Naive thymus-derived CD8-positive, alpha-beta T cell (primary cell): ENCODE measurements at regions not wholly inside any gene's neighbourhood (a gene's known extent, or its start where the extent isn't known, plus 50 kb on each side); places are given as distances from the start of the nearest gene placed in this dataset.
"Not testable (repeated sequence)": the region's sequence is repeated elsewhere in the genome, so short reads cannot be mapped to it uniquely, and the experiment has no call there.

Source experiments
- ATAC-seq, 2 donors: fragments of 150-1000 bp; cut with Tn5 transposase in 1 of 2; sonication (Bioruptor Pico), chemical (Tn5 transposase) in 1 of 2; 1 replicate in 1 of 2; 2 replicates in 1 of 2; pipeline ENCODE4 v1.10.0; 2021; ENCODE audit warnings: mild to moderate bottlenecking in 2 of 2, moderate library complexity in 2 of 2
- POLR2A ChIA-PET: fragments of 350-600 bp; sonication (Branson Sonifier 250); formaldehyde crosslinking; loops from one replicate; lab custom pipeline; 2021; ENCODE audit warnings: antibody characterized with exemption; lab: Charles Lee
- DNase-seq, 10 donors: peaks; one replicate each; pipeline versions ENCODE4 v3.0.0 to v3.0.0-alpha.2; 2020 to 2022
- H3K27ac Mint-ChIP-seq, 10 donors: one replicate each; pipeline ENCODE4 v1.8.0; 2020 to 2022; ENCODE audit warnings: mild to moderate bottlenecking in 10 of 10, mixed read lengths in 10 of 10, moderate library complexity in 4 of 10, inconsistent platforms in 1 of 10
- H3K27me3 Mint-ChIP-seq, 5 donors: one replicate each; pipeline ENCODE4 v1.8.0; 2021 to 2022; ENCODE audit warnings: mixed read lengths in 5 of 5
- H3K36me3 Mint-ChIP-seq, 3 donors: one replicate each; pipeline ENCODE4 v1.8.0; 2020 to 2022; ENCODE audit warnings: mixed read lengths in 3 of 3, mild to moderate bottlenecking in 2 of 3, inconsistent platforms in 1 of 3
- H3K4me1 Mint-ChIP-seq, 4 donors: one replicate each; pipeline ENCODE4 v1.8.0; 2021 to 2022; ENCODE audit warnings: mixed read lengths in 4 of 4
- H3K4me3 Mint-ChIP-seq, 10 donors: one replicate each; pipeline ENCODE4 v1.8.0; 2020 to 2022; ENCODE audit warnings: mild to moderate bottlenecking in 10 of 10, mixed read lengths in 10 of 10, moderate library complexity in 6 of 10, inconsistent platforms in 1 of 10
- H3K9me3 Mint-ChIP-seq, 9 donors: one replicate each; pipeline ENCODE4 v1.8.0; 2020 to 2022; ENCODE audit warnings: mixed read lengths in 9 of 9, mild to moderate bottlenecking in 3 of 9, inconsistent platforms in 1 of 9, moderate library complexity in 1 of 9

- H3K27me3 Mint-ChIP-seq, ATAC-seq, H3K4me1 Mint-ChIP-seq, H3K27ac Mint-ChIP-seq, DNase-seq, H3K9me3 Mint-ChIP-seq, H3K4me3 Mint-ChIP-seq, POLR2A ChIA-PET, H3K36me3 Mint-ChIP-seq: not testable (repeated sequence)
These were observed 140.1 kb downstream of the ARRDC4 start for GRCh38 chr15:98100606-98101005.

GRCh38 chr15:98103570-98103969, 143.1 kb downstream of the ARRDC4 start:
- POLR2A ChIA-PET: no interaction called here
- peaks cover 0 to 1% (median 0%) of the 10 kb centered on the region in 4 donors for H3K4me1 Mint-ChIP-seq
- ATAC-seq (no peak), DNase-seq (no peak)
- no peaks in the 10 kb centered on the region for H3K36me3 Mint-ChIP-seq
- no peak overlapping the region for H3K4me3 Mint-ChIP-seq
- no peaks in the 10 kb centered on the region for H3K9me3 Mint-ChIP-seq
- H3K27me3 Mint-ChIP-seq: no peaks in the 10 kb centered on the region
- no peak overlapping the region for H3K27ac Mint-ChIP-seq

- H3K4me3 Mint-ChIP-seq, DNase-seq, H3K9me3 Mint-ChIP-seq, POLR2A ChIA-PET, H3K27ac Mint-ChIP-seq, ATAC-seq, H3K36me3 Mint-ChIP-seq, H3K27me3 Mint-ChIP-seq, H3K4me1 Mint-ChIP-seq: not testable (repeated sequence)
These were observed 144.1 kb downstream of the ARRDC4 start for GRCh38 chr15:98104386-98105151.

- H3K27ac Mint-ChIP-seq, H3K9me3 Mint-ChIP-seq, POLR2A ChIA-PET, H3K4me3 Mint-ChIP-seq, ATAC-seq, H3K36me3 Mint-ChIP-seq, DNase-seq, H3K4me1 Mint-ChIP-seq: not testable (repeated sequence)
- peaks cover 0 to 13% (median 3%) of the 10 kb centered on the region in 5 donors for H3K27me3 Mint-ChIP-seq
These were observed 146.2 kb downstream of the ARRDC4 start for GRCh38 chr15:98106615-98107194.

GRCh38 chr15:98111806-98112205, 151.3 kb downstream of the ARRDC4 start:
- Mint-ChIP-seq H3K27me3 (peaks cover 0 to 13% (median 3%) of the 10 kb centered on the region in 5 donors), H3K36me3 (peaks cover 0 to 4% (median 0%) of the 10 kb centered on the region in 3 donors), H3K4me3 (no peak overlapping the region), H3K4me1 (no peaks in the 10 kb centered on the region), H3K27ac (no peak overlapping the region), H3K9me3 (peaks cover 0 to 5% (median 0%) of the 10 kb centered on the region in 9 donors)
- POLR2A ChIA-PET: no interaction called here
- ATAC-seq (no peak), DNase-seq (no peak)

- no peak for ATAC-seq
- POLR2A ChIA-PET: no interaction called here
- peaks cover 0 to 4% (median 0%) of the 10 kb centered on the region in 3 donors for H3K36me3 Mint-ChIP-seq
- H3K27me3 Mint-ChIP-seq: peaks cover 0 to 13% (median 3%) of the 10 kb centered on the region in 5 donors
- no peak for DNase-seq
- H3K4me3 Mint-ChIP-seq: no peak overlapping the region
- H3K4me1 Mint-ChIP-seq: no peaks in the 10 kb centered on the region
- no peak overlapping the region for H3K27ac Mint-ChIP-seq
- peaks cover 0 to 5% (median 0%) of the 10 kb centered on the region in 9 donors for H3K9me3 Mint-ChIP-seq
These were observed 152.8 kb downstream of the ARRDC4 start for GRCh38 chr15:98113327-98113726.

- POLR2A ChIA-PET: no interaction called here
- H3K4me1 Mint-ChIP-seq: no peaks in the 10 kb centered on the region
- H3K27ac Mint-ChIP-seq: no peak overlapping the region
- H3K27me3 Mint-ChIP-seq: peaks cover 0 to 10% (median 0%) of the 10 kb centered on the region in 5 donors
- peaks cover 0 to under 1% (median 0%) of the 10 kb centered on the region in 3 donors for H3K36me3 Mint-ChIP-seq
- no peak overlapping the region for H3K4me3 Mint-ChIP-seq
- DNase-seq: no peak
- peaks cover 0 to 4% (median 0%) of the 10 kb centered on the region in 9 donors for H3K9me3 Mint-ChIP-seq
- no peak for ATAC-seq
These were observed 160.1 kb downstream of the ARRDC4 start for GRCh38 chr15:98120561-98120960.

GRCh38 chr15:98121536-98121935, 161.0 kb downstream of the ARRDC4 start:
- Mint-ChIP-seq H3K27ac (no peak overlapping the region), H3K4me1 (no peaks in the 10 kb centered on the region), H3K9me3 (peaks cover 0 to 4% (median 0%) of the 10 kb centered on the region in 9 donors), H3K4me3 (no peak overlapping the region), H3K36me3 (no peaks in the 10 kb centered on the region), H3K27me3 (peaks cover 0 to 10% (median under 1%) of the 10 kb centered on the region in 5 donors)
- POLR2A ChIA-PET: no interaction called here
- DNase-seq (no peak), ATAC-seq (no peak)

- ATAC-seq (no peak), DNase-seq (no peak)
- Mint-ChIP-seq H3K36me3 (no peaks in the 10 kb centered on the region), H3K4me3 (no peak overlapping the region), H3K4me1 (no peaks in the 10 kb centered on the region), H3K27me3 (peaks cover 0 to 10% (median 3%) of the 10 kb centered on the region in 5 donors), H3K9me3 (peaks cover 0 to 4% (median 0%) of the 10 kb centered on the region in 9 donors), H3K27ac (no peak overlapping the region)
- POLR2A ChIA-PET: no interaction called here
These were observed 161.5 kb downstream of the ARRDC4 start for GRCh38 chr15:98121957-98122356.

- peaks cover 0 to 3% (median 0%) of the 10 kb centered on the region in 4 donors for H3K4me1 Mint-ChIP-seq
- peaks cover 0 to 4% (median 0%) of the 10 kb centered on the region in 9 donors for H3K9me3 Mint-ChIP-seq
- no peak overlapping the region for H3K4me3 Mint-ChIP-seq
- H3K27me3 Mint-ChIP-seq: peaks cover 0 to 10% (median 3%) of the 10 kb centered on the region in 5 donors
- no peaks in the 10 kb centered on the region for H3K36me3 Mint-ChIP-seq
- H3K27ac Mint-ChIP-seq: no peak overlapping the region
- ATAC-seq: no peak
- POLR2A ChIA-PET: no interaction called here
- no peak for DNase-seq
These were observed 162.8 kb downstream of the ARRDC4 start for GRCh38 chr15:98123297-98123696.

- Mint-ChIP-seq H3K27ac (no peak overlapping the region), H3K36me3 (no peaks in the 10 kb centered on the region), H3K27me3 (peaks cover 0 to 12% (median 5%) of the 10 kb centered on the region in 5 donors), H3K4me3 (no peak overlapping the region), H3K9me3 (peaks cover 0 to under 1% (median 0%) of the 10 kb centered on the region in 9 donors), H3K4me1 (peaks cover 0 to 3% (median 0%) of the 10 kb centered on the region in 4 donors)
- DNase-seq (no peak), ATAC-seq (no peak)
- POLR2A ChIA-PET: no interaction called here
These were observed 163.3 kb downstream of the ARRDC4 start for GRCh38 chr15:98123834-98124233.

GRCh38 chr15:98124581-98124980, 164.1 kb downstream of the ARRDC4 start:
- no peak overlapping the region for H3K4me3 Mint-ChIP-seq
- POLR2A ChIA-PET: no interaction called here
- H3K27ac Mint-ChIP-seq: no peak overlapping the region
- H3K4me1 Mint-ChIP-seq: peaks cover 0 to 3% (median 0%) of the 10 kb centered on the region in 4 donors
- ATAC-seq (no peak), DNase-seq (no peak)
- no peaks in the 10 kb centered on the region for H3K9me3 Mint-ChIP-seq
- no peaks in the 10 kb centered on the region for H3K36me3 Mint-ChIP-seq
- H3K27me3 Mint-ChIP-seq: peaks cover 0 to 13% (median 5%) of the 10 kb centered on the region in 5 donors

GRCh38 chr15:98126326-98127085, 166.0 kb downstream of the ARRDC4 start:
- no peak for DNase-seq
- no peaks in the 10 kb centered on the region for H3K9me3 Mint-ChIP-seq

More at GRCh38 chr15:98126326-98127085, 166.0 kb downstream of the ARRDC4 start:
- Mint-ChIP-seq H3K4me1 (peaks cover 0 to 3% (median 0%) of the 10 kb centered on the region in 4 donors), H3K27ac (no peak overlapping the region), H3K27me3 (peaks cover 0 to 14% (median 5%) of the 10 kb centered on the region in 5 donors), H3K4me3 (no peak overlapping the region), H3K36me3 (no peaks in the 10 kb centered on the region)
- POLR2A ChIA-PET: no interaction called here
- ATAC-seq: no peak
